ENCODE measurements at regions not wholly inside any gene's neighbourhood (a gene's known extent, or its start where the extent isn't known, plus 50 kb on each side); places are given as distances from the start of the nearest gene placed in this dataset.

- TF ChIP-seq CTCF (IDR thresholded peaks at IDR 0.05; ENCODE audit: extremely low read depth in 1 of 2, insufficient read depth in 1 of 2, low read depth in 1 of 2, low read length in 2 of 2) = no peak
- TF ChIP-seq POLR2AphosphoS5 (IDR thresholded peaks at IDR 0.05; ENCODE audit: insufficient read depth, low read depth, low read length) = no peak
These were observed 149.3 kb upstream of the SHH start for GRCh38 chr7:155961241-155962190.
